ENCODE measurements at regions not wholly inside any gene's neighbourhood (a gene's known extent, or its start where the extent isn't known, plus 50 kb on each side); places are given as distances from the start of the nearest gene placed in this dataset.

GRCh38 chr14:56379956-56380355 is 199.6 kb upstream of the TMEM260 start:
- TF ChIP-seq YY1 (IDR thresholded peaks at IDR 0.05; ENCODE audit: low read depth) (no peak), NFIC (IDR thresholded peaks at IDR 0.05) (no peak), FOXM1 (IDR thresholded peaks at IDR 0.05; ENCODE audit: borderline replicate concordance, low read depth) (no peak), CEBPB (IDR thresholded peaks at IDR 0.05) (no peak)

DNA sequence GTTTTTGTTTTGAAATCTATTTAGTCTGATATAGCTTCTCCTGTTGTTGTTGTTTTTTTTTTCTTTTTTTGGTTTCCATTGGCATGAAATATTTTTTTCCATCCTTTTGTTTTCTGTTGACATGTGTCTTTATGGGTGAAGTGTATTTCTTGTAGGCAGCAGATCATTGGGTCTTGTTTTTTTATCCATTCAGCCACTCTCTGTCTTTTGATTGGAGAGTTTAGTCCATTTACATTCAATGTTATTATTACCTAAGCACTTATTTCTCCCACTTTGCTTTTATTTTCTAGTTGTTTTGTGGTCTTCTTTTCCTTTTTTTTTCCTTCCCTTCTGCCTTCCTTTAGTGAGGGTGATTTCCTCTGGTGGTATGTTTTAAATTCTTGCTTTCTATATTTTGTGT is 193.6 kb upstream of the TMEM260 start:
- TF ChIP-seq EP300 (IDR thresholded peaks at IDR 0.05; ENCODE audit: borderline replicate concordance): no peak
- TF ChIP-seq RAD21 (IDR thresholded peaks at IDR 0.05; ENCODE audit: low read depth): no peak
- no peak for TF ChIP-seq TCF12 (IDR thresholded peaks at IDR 0.05; ENCODE audit: low read depth)
- TF ChIP-seq TAF1 (IDR thresholded peaks at IDR 0.05; ENCODE audit: low read depth): no peak
- TF ChIP-seq REST (IDR thresholded peaks at IDR 0.05; ENCODE audit: low read depth): no peak
- TF ChIP-seq TEAD4 (IDR thresholded peaks at IDR 0.05): no peak
- TF ChIP-seq, protein P1, sequence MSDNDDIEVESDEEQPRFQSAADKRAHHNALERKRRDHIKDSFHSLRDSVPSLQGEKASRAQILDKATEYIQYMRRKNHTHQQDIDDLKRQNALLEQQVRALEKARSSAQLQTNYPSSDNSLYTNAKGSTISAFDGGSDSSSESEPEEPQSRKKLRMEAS (IDR thresholded peaks at IDR 0.05): no peak
- TF ChIP-seq NFIC (IDR thresholded peaks at IDR 0.05): no peak
- no peak for TF ChIP-seq FOXM1 (IDR thresholded peaks at IDR 0.05; ENCODE audit: borderline replicate concordance, low read depth)
- TF ChIP-seq ZBTB7A (IDR thresholded peaks at IDR 0.05; ENCODE audit: low read depth): no peak
- no peak for TF ChIP-seq CREB1 (IDR thresholded peaks at IDR 0.05; ENCODE audit: low read depth)
- no peak for TF ChIP-seq EGR1 (IDR thresholded peaks at IDR 0.05)
- TF ChIP-seq USF1 (IDR thresholded peaks at IDR 0.05): no peak
- no peak for TF ChIP-seq YY1 (IDR thresholded peaks at IDR 0.05; ENCODE audit: low read depth)

GRCh38 chr14:56390859-56391258 is 188.7 kb upstream of the TMEM260 start:
- TF ChIP-seq EGR1 (IDR thresholded peaks at IDR 0.05) (no peak), TAF1 (IDR thresholded peaks at IDR 0.05; ENCODE audit: low read depth) (no peak), CEBPB (IDR thresholded peaks at IDR 0.05) (no peak), RAD21 (IDR thresholded peaks at IDR 0.05; ENCODE audit: low read depth) (no peak), TEAD4 (IDR thresholded peaks at IDR 0.05) (no peak), ZBTB7A (IDR thresholded peaks at IDR 0.05; ENCODE audit: low read depth) (no peak), TCF12 (IDR thresholded peaks at IDR 0.05; ENCODE audit: low read depth) (no peak), USF1 (IDR thresholded peaks at IDR 0.05) (no peak), NFIC (IDR thresholded peaks at IDR 0.05) (no peak), REST (IDR thresholded peaks at IDR 0.05; ENCODE audit: low read depth) (no peak), CREB1 (IDR thresholded peaks at IDR 0.05; ENCODE audit: low read depth) (no peak), FOXM1 (IDR thresholded peaks at IDR 0.05; ENCODE audit: borderline replicate concordance, low read depth) (no peak), YY1 (IDR thresholded peaks at IDR 0.05; ENCODE audit: low read depth) (no peak), EP300 (IDR thresholded peaks at IDR 0.05; ENCODE audit: borderline replicate concordance) (no peak)
- TF ChIP-seq, protein P1 (IDR thresholded peaks at IDR 0.05): no peak

GRCh38 chr14:56394826-56395530 is 184.6 kb upstream of the TMEM260 start:
- TF ChIP-seq FOXM1 (IDR thresholded peaks at IDR 0.05; ENCODE audit: borderline replicate concordance, low read depth) (no peak), EP300 (IDR thresholded peaks at IDR 0.05; ENCODE audit: borderline replicate concordance) (no peak), YY1 (IDR thresholded peaks at IDR 0.05; ENCODE audit: low read depth) (no peak), RAD21 (IDR thresholded peaks at IDR 0.05; ENCODE audit: low read depth) (no peak), CREB1 (IDR thresholded peaks at IDR 0.05; ENCODE audit: low read depth) (no peak)

- TF ChIP-seq CREB1 (IDR thresholded peaks at IDR 0.05; ENCODE audit: low read depth) (no peak), YY1 (IDR thresholded peaks at IDR 0.05; ENCODE audit: low read depth) (no peak), TCF12 (IDR thresholded peaks at IDR 0.05; ENCODE audit: low read depth) (no peak), FOXM1 (IDR thresholded peaks at IDR 0.05; ENCODE audit: borderline replicate concordance, low read depth) (no peak), EP300 (IDR thresholded peaks at IDR 0.05; ENCODE audit: borderline replicate concordance) (no peak), EGR1 (IDR thresholded peaks at IDR 0.05) (no peak)
- TF ChIP-seq, protein P1 (IDR thresholded peaks at IDR 0.05): no peak
These were observed 179.3 kb upstream of the TMEM260 start for GRCh38 chr14:56400109-56400825.
